ENCODE measurements at regions not wholly inside any gene's neighbourhood (a gene's known extent, or its start where the extent isn't known, plus 50 kb on each side); places are given as distances from the start of the nearest gene placed in this dataset.
"Not testable (repeated sequence)": the region's sequence is repeated elsewhere in the genome, so short reads cannot be mapped to it uniquely, and the experiment has no call there.

DNA sequence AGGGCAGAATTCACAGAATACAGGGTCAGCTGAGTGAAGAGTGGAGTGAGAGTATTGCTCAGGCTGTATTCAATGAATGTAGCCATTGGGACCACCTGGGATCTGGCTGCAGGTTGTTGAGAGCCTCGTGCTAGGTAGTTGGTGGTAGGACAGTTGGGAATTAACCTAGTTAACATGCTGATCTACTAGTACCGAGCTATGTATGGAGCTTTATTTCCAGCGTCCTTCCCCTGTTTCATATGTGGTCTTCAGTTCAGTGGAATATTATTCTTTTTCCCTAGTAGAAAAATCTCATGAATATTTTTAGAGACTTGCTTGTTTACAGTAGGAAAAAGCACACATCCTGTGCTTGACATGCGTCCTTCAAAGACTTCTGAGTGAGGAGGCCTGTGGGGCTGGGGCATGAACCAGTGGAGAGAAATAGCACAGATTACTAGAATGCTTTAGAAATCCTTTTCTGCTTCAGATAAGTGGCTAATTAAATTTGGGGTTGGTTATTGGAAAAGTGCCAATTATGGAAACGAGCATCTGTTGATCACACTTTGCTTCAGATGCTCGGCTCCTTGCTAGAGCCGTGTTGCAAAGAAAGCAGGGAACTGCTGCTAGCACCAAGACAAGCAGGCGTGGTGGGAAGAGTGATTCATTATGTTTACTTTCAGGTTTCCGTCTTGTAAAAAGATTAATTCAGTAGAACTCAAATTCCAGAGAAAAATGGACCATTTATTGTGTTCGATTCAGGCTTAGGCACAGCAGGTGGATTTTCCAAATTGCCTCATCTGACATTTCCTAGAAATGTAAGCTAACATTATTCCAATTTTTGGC is 53.6 kb downstream of the ARF6 start:
- 45 to 51% (median 46%) methylated on average over 10 of the region's 10 CpGs for WGBS, 3 donors

GRCh38 chr14:49947506-49947905 is 54.6 kb downstream of the ARF6 start:
- WGBS, 3 donors: 71 to 98% (median 96%) methylated on average over 3 of the region's 3 CpGs
- H3K27ac ChIP-seq (ENCODE audit: low read depth, low read length): no peak overlapping the region

More for the DNA sequence above, 53.6 kb downstream of the ARF6 start:
- no peak overlapping the region for H3K27ac ChIP-seq (ENCODE audit: low read depth, low read length)

- H3K27ac ChIP-seq (ENCODE audit: low read depth, low read length): no peak overlapping the region
- WGBS, 3 donors: 56 to 94% (median 86%) methylated on average over 4 of the region's 4 CpGs
These were observed 57.7 kb downstream of the ARF6 start for GRCh38 chr14:49950275-49951228.

DNA sequence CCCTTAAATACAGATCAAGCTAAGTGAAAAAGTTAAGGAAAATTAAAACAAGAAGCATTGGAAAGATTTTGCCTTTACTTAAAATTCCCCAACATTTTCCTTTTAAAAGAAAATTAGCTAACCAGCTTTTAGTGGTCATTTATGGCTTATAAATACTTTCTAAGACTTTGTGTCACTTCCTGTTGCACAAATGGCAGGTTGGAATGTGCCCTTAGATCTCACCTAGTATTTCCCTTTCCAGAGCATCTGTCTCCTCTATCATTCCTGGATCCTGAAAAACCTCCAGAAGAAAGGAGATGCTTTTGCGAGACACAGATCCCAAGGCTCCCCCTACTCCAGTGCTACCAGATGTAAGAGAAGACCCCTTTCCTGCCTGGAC is 58.3 kb downstream of the ARF6 start:
- WGBS, 3 donors: 92 to 98% (median 96%) methylated on average over 1 of the region's 1 CpG
- no peak overlapping the region for H3K27ac ChIP-seq (ENCODE audit: low read depth, low read length)

GRCh38 chr14:49951691-49952345 is 58.9 kb downstream of the ARF6 start:
- WGBS, 3 donors: 89 to 99% (median 91%) methylated on average over 3 of the region's 3 CpGs
- H3K27ac ChIP-seq (ENCODE audit: low read depth, low read length): no peak overlapping the region

DNA sequence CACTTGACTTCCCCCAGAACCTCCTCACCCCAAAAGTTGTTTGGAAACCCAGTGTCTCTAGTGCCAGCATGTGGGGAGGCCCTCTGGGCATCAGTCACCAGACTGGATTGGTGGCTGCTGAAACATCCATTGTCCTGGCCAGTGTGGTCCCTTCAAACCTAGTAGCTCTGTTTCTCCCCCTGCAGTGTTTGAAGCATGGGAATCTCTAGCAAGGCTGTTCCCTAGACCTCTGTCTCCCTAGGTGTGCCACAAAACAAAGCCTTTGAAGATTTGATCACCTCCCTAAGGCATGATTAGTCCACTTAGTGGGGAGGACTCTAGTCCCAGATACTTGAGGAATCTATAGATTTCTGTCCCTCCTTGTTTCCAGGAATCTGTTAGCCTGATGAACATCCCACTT is 60.3 kb downstream of the ARF6 start:
- H3K27ac ChIP-seq (ENCODE audit: low read depth, low read length): no peak overlapping the region

- 63 to 87% (median 75%) methylated on average over 2 of the region's 2 CpGs for whole genome bisulfite sequencing, 3 donors
- H3K27ac ChIP-seq (ENCODE audit: low read depth, low read length): no peak overlapping the region
These were observed 61.3 kb downstream of the ARF6 start for GRCh38 chr14:49954171-49954631.

DNA sequence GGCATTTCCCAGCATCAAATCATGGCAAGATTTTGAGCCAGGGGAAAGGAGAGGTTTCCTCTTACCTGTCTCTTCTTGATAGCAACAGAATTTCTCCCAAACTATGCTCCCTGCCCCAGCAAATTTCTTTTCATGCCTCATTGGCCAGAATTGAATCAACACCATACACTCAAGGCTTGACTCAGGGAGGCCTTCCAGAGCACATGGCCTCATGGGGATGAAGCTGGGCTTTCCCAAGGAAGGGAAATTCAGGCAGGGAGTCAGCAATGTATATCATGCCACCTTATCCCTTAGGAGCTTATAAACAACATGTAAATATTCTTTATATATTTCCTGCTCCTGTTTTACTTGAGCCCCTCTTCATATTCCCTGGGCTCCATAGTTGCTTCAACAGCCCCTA is 62.1 kb downstream of the ARF6 start:
- no peak overlapping the region for H3K27ac ChIP-seq (ENCODE audit: low read depth, low read length)

DNA sequence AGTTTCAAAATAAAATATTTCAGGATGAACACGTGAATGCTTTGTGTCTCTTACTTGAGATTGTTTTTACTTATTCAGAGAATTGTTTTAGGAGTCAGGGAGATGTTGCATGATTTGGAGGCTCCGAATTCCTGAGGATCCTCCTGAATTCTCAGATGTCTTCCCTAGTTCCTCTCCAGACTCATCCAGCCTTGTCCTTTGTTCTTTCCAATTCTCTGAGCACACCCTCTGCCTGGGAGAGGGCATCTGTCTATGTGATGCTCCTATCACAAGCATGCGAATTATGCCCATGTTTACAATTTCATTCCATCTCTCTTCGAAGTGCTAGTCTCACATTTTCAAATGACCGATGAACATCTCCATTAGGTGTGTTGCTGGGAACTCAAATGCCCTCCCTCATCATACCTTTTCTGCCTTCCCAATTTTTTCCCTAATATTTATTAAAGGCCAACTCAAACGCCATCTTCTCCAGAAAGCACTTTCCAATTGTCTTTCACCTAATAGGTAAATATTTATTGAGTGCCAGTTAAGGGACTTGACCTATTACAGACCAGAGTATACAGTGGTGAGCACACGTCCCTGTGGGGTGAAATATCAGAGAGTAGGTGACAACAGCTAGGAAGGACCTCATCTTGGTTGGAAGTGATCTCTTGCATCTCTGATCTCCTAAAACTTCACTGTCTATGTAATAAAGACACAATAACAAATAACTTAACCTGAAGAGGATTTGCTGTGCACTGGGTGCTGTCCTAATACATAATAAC is 64.4 kb downstream of the ARF6 start:
- WGBS, 3 donors: 74 to 85% (median 83%) methylated on average over 7 of the region's 7 CpGs
- no peak overlapping the region for H3K27ac ChIP-seq (ENCODE audit: low read depth, low read length)

DNA sequence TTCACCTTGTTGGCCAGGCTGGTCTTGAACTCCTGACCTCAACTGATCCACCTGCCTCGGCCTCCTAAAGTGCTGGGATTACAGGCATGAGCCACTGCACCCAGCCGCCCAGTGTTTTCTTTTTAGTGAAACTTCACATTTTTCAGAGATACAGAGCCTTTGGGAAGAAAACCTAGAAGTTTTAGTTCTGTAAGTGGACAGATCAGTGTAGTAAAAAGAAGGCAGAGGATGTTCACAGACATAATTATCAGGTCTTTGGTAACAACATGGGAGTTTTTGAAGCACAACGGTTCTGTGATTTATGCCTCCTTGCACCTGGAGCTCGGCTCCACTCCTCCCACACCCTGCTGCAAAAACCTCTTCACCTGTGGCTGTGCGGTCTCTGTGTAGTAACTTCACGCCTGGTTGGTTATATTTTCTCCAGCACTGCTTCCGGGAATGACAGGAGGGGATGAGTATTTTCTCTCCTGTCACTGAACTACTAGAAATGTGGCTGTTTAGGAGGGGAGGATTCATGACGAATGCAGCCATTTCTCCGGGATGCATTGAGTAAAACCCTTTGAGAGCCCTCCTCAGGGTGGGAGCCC is 67.0 kb downstream of the ARF6 start:
- 58 to 74% (median 64%) methylated on average over 9 of the region's 9 CpGs for WGBS, 3 donors
- no peak overlapping the region for H3K27ac ChIP-seq (ENCODE audit: low read depth, low read length)

GRCh38 chr14:49960453-49960852 is 67.6 kb downstream of the ARF6 start:
- 76 to 78% (median 78%) methylated on average over 7 of the region's 7 CpGs for WGBS, 3 donors
- no peak overlapping the region for H3K27ac ChIP-seq (ENCODE audit: low read depth, low read length)

- no peak overlapping the region for H3K27ac ChIP-seq (ENCODE audit: low read depth, low read length)
These were observed 68.7 kb downstream of the ARF6 start for GRCh38 chr14:49961270-49962222.

DNA sequence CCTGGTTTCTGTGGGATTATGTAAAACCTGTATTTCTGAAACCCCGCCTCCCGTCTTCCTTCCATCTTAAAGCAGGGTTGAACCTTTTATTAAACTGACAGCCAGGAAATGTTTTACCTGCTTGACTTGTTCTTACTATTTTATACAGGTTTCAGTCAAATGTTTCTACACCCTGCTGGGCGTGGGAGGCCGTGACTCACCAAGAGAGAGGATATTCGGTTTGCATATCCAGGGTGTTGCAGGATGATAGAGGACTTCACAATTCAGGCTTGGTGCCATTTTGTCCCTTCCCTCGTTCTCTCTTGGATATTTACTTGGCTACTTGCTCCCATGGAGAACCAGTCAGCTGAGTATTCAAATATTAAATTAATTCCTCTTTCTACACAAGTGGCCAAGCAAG is 69.7 kb downstream of the ARF6 start:
- WGBS, 3 donors: 80 to 92% (median 88%) methylated on average over 6 of the region's 6 CpGs
- no peak overlapping the region for H3K27ac ChIP-seq (ENCODE audit: low read depth, low read length)

More at GRCh38 chr14:49961270-49962222, 68.7 kb downstream of the ARF6 start:
- WGBS, 3 donors: 92 to 96% (median 94%) methylated on average over 13 of the region's 13 CpGs

GRCh38 chr14:49965068-49965651 is 72.3 kb downstream of the ARF6 start:
- WGBS, 3 donors: 85 to 95% (median 87%) methylated on average over 8 of the region's 8 CpGs
- H3K27ac ChIP-seq (ENCODE audit: low read depth, low read length): not testable (repeated sequence)

- no peak overlapping the region for H3K27ac ChIP-seq (ENCODE audit: low read depth, low read length)
These were observed 73.5 kb downstream of the ARF6 start for GRCh38 chr14:49966304-49966809.

GRCh38 chr14:49966971-49967630 is 74.2 kb downstream of the ARF6 start:
- WGBS, 3 donors: 90 to 97% (median 93%) methylated on average over 11 of the region's 11 CpGs
- no peak overlapping the region for H3K27ac ChIP-seq (ENCODE audit: low read depth, low read length)

More at GRCh38 chr14:49966304-49966809, 73.5 kb downstream of the ARF6 start:
- WGBS, 3 donors: 15 to 54% (median 45%) methylated on average over 4 of the region's 4 CpGs
